B cell (primary cell): ENCODE measurements at regions not wholly inside any gene's neighbourhood (a gene's known extent, or its start where the extent isn't known, plus 50 kb on each side); places are given as distances from the start of the nearest gene placed in this dataset.

Experiments
- CTCF ChIP-seq: fragments of 200-600 bp; IDR thresholded peaks from one replicate; pipeline ENCODE4 v1.8.0; 2022; ENCODE audit warnings: antibody characterized with exemption, mild to moderate bottlenecking
- EZH2 ChIP-seq: IDR thresholded peaks from 2 replicates; pipeline ENCODE4 v1.6.1; 2012; ENCODE audit warnings: borderline replicate concordance, low read depth, mild to moderate bottlenecking, moderate library complexity, low read length; ENCODE audit not compliant: insufficient read depth, poor library complexity, severe bottlenecking

GRCh38 chr5:30505014-30505886, 688.2 kb upstream of the CDH6 start:
- TF ChIP-seq EZH2 = no peak
- TF ChIP-seq CTCF = no peak
